GM12878 (cell line): ENCODE measurements at regions not wholly inside any gene's neighbourhood (a gene's known extent, or its start where the extent isn't known, plus 50 kb on each side); places are given as distances from the start of the nearest gene placed in this dataset.

Experiments used
- EZH2 ChIP-seq: IDR thresholded peaks from 2 replicates; pipeline ENCODE4 v1.6.1; 2012; ENCODE audit warnings: low read depth, mild to moderate bottlenecking, control low read depth, inconsistent platforms, low read length, borderline replicate concordance; ENCODE audit not compliant: control insufficient read depth
- NRF1 ChIP-seq: conservative IDR thresholded peaks from 2 replicates; pipeline ENCODE4 v1.6.1; 2011; ENCODE audit warnings: mild to moderate bottlenecking, low read depth, low read length, improper control_type of control experiment
- POLR2A ChIP-seq: IDR thresholded peaks from 2 replicates; pipeline ENCODE4 v1.6.1; 2011; ENCODE audit warnings: low read depth, mild to moderate bottlenecking, low read length
- SMC3 ChIP-seq: IDR thresholded peaks from 2 replicates; pipeline ENCODE4 v1.6.1; 2011; ENCODE audit warnings: low read length, improper control_type of control experiment, borderline replicate concordance
- TAF1 ChIP-seq: IDR thresholded peaks from 2 replicates; pipeline ENCODE4 v1.6.1; 2011; ENCODE audit warnings: mild to moderate bottlenecking, low read depth, low read length, borderline replicate concordance
- TF ChIP-seq, protein P1 (sequence below): IDR thresholded peaks from 2 replicates; pipeline ENCODE4 v1.6.1; 2011; ENCODE audit warnings: low read depth, low read length, improper control_type of control experiment, borderline replicate concordance
- TF ChIP-seq, protein P2 (sequence below): fragments of 450-650 bp; IDR thresholded peaks from 2 replicates; pipeline ENCODE4 v1.6.1; 2014; ENCODE audit warnings: mild to moderate bottlenecking

DNA sequence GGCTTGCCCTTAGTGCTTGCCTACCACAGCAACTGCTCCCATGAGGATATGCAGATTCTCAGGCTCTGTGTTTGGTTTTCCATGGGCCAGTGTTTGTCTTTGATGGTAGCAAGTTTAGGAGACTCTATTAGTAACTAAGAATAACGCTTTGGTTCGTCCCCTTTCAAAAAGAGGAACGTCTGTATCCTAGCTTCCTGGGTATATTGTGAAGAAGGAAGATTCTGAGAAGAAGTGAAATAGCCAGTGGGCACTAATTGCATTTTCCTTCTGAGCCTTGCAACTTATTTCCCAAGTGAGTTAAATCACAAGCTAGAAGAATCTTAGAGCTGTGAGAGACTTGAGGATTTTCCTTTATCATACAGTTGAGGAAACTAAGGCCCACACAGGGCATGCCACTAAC, 376.8 kb downstream of the PIK3R1 start:
- TF ChIP-seq, protein P1, sequence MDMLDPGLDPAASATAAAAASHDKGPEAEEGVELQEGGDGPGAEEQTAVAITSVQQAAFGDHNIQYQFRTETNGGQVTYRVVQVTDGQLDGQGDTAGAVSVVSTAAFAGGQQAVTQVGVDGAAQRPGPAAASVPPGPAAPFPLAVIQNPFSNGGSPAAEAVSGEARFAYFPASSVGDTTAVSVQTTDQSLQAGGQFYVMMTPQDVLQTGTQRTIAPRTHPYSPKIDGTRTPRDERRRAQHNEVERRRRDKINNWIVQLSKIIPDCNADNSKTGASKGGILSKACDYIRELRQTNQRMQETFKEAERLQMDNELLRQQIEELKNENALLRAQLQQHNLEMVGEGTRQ = no peak
- TF ChIP-seq EZH2 (no peak), NRF1 (no peak), TAF1 (no peak), SMC3 (no peak), POLR2A (no peak)
- TF ChIP-seq, protein P2, sequence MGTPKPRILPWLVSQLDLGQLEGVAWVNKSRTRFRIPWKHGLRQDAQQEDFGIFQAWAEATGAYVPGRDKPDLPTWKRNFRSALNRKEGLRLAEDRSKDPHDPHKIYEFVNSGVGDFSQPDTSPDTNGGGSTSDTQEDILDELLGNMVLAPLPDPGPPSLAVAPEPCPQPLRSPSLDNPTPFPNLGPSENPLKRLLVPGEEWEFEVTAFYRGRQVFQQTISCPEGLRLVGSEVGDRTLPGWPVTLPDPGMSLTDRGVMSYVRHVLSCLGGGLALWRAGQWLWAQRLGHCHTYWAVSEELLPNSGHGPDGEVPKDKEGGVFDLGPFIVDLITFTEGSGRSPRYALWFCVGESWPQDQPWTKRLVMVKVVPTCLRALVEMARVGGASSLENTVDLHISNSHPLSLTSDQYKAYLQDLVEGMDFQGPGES = no peak
